Stomach (tissue), 4 donors: ENCODE measurements at regions not wholly inside any gene's neighbourhood (a gene's known extent, or its start where the extent isn't known, plus 50 kb on each side); places are given as distances from the start of the nearest gene placed in this dataset.

Experiments
- EP300 ChIP-seq: sonication (generic); formaldehyde crosslinking; IDR thresholded peaks from one replicate; pipeline ENCODE4 v1.6.1; 2017; ENCODE audit warnings: antibody characterized with exemption
- POLR2A ChIP-seq, 4 donors: fragments of 450-650 bp; IDR thresholded peaks; one replicate each; pipeline ENCODE4 v1.6.1; 2016; ENCODE audit warnings: antibody characterized with exemption in 4 of 4, control low read depth in 2 of 4, mild to moderate bottlenecking in 1 of 4, moderate library complexity in 1 of 4

DNA sequence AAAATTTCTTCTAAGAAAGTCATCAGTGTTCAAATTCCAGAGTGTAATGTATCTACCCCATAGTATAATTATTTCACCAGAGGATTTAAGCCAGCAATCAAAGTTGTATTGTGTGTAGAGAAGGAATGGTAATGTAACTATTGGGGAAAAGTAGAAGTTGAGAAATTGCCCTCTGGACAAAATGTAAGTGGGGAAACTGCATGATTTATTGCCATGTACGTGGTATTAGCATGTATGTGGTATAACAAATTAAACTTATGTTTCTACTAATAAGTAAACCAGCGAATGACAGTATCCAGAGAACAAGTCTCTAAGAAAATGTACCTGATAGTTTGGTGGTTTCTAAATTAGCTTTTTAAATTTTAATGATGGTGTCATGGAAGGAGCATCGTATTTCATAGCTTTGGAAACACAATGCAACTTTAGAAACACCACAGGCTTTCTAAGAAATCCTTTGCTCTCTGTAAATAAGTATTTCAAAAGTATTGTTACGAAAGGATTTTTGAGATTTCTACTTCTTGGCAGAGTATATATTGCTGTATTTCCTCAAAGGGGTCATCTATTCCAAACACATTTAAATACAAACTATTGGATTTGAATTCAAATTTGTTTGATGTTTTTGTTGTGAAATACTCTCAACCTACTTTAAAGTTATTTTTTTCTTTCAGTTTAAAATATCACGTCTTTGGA is 1018.9 kb upstream of the ZEB2 start:
- no peak for TF ChIP-seq POLR2A (IDR thresholded peaks at IDR 0.05)
- TF ChIP-seq EP300, result no peak
